ENCODE measurements at regions not wholly inside any gene's neighbourhood (a gene's known extent, or its start where the extent isn't known, plus 50 kb on each side); places are given as distances from the start of the nearest gene placed in this dataset.

GRCh38 chr11:16527525-16528246, 171.3 kb upstream of the SOX6 start:
- TF ChIP-seq GATA3 (IDR thresholded peaks at IDR 0.05; ENCODE audit: low read depth, low read length) (no peak), GATA2 (IDR thresholded peaks at IDR 0.05; ENCODE audit: low read depth, low read length) (no peak)

- no peak for TF ChIP-seq GATA2 (IDR thresholded peaks at IDR 0.05; ENCODE audit: low read depth, low read length)
- no peak for TF ChIP-seq GATA3 (IDR thresholded peaks at IDR 0.05; ENCODE audit: low read depth, low read length)
These were observed 170.6 kb upstream of the SOX6 start for GRCh38 chr11:16526947-16527346.

- TF ChIP-seq GATA3 (IDR thresholded peaks at IDR 0.05; ENCODE audit: low read depth, low read length): no peak
- TF ChIP-seq GATA2 (IDR thresholded peaks at IDR 0.05; ENCODE audit: low read depth, low read length): no peak
These were observed 156.5 kb upstream of the SOX6 start for GRCh38 chr11:16512899-16513241.

GRCh38 chr11:16512198-16512898, 156.0 kb upstream of the SOX6 start:
- TF ChIP-seq GATA2 (IDR thresholded peaks at IDR 0.05; ENCODE audit: low read depth, low read length) (no peak), GATA3 (IDR thresholded peaks at IDR 0.05; ENCODE audit: low read depth, low read length) (no peak)

GRCh38 chr11:16511116-16512114, 155.1 kb upstream of the SOX6 start:
- TF ChIP-seq GATA3 (IDR thresholded peaks at IDR 0.05; ENCODE audit: low read depth, low read length): no peak
- TF ChIP-seq GATA2 (IDR thresholded peaks at IDR 0.05; ENCODE audit: low read depth, low read length): no peak

GRCh38 chr11:16505481-16505880, 149.1 kb upstream of the SOX6 start:
- TF ChIP-seq GATA3 (IDR thresholded peaks at IDR 0.05; ENCODE audit: low read depth, low read length) (no peak), GATA2 (IDR thresholded peaks at IDR 0.05; ENCODE audit: low read depth, low read length) (no peak)

GRCh38 chr11:16494918-16495691, 138.8 kb upstream of the SOX6 start:
- TF ChIP-seq GATA2 (IDR thresholded peaks at IDR 0.05; ENCODE audit: low read depth, low read length): no peak
- no peak for TF ChIP-seq GATA3 (IDR thresholded peaks at IDR 0.05; ENCODE audit: low read depth, low read length)

- no peak for TF ChIP-seq GATA2 (IDR thresholded peaks at IDR 0.05; ENCODE audit: low read depth, low read length)
- TF ChIP-seq GATA3 (IDR thresholded peaks at IDR 0.05; ENCODE audit: low read depth, low read length): no peak
These were observed 128.1 kb upstream of the SOX6 start for GRCh38 chr11:16484434-16484833.

GRCh38 chr11:16474659-16475058, 118.3 kb upstream of the SOX6 start:
- TF ChIP-seq GATA3 (IDR thresholded peaks at IDR 0.05; ENCODE audit: low read depth, low read length) (no peak), GATA2 (IDR thresholded peaks at IDR 0.05; ENCODE audit: low read depth, low read length) (no peak)

- no peak for TF ChIP-seq GATA3 (IDR thresholded peaks at IDR 0.05; ENCODE audit: low read depth, low read length)
- no peak for TF ChIP-seq GATA2 (IDR thresholded peaks at IDR 0.05; ENCODE audit: low read depth, low read length)
These were observed 113.6 kb upstream of the SOX6 start for GRCh38 chr11:16469968-16470367.

- TF ChIP-seq GATA3 (IDR thresholded peaks at IDR 0.05; ENCODE audit: low read depth, low read length): no peak
- TF ChIP-seq GATA2 (IDR thresholded peaks at IDR 0.05; ENCODE audit: low read depth, low read length): no peak
These were observed 112.5 kb upstream of the SOX6 start for GRCh38 chr11:16468735-16469453.

GRCh38 chr11:16460508-16460907, 104.2 kb upstream of the SOX6 start:
- TF ChIP-seq GATA2 (IDR thresholded peaks at IDR 0.05; ENCODE audit: low read depth, low read length) (no peak), GATA3 (IDR thresholded peaks at IDR 0.05; ENCODE audit: low read depth, low read length) (no peak)

- TF ChIP-seq GATA2 (IDR thresholded peaks at IDR 0.05; ENCODE audit: low read depth, low read length): no peak
- TF ChIP-seq GATA3 (IDR thresholded peaks at IDR 0.05; ENCODE audit: low read depth, low read length): no peak
These were observed 100.0 kb upstream of the SOX6 start for GRCh38 chr11:16456366-16456765.
